MG63 (cell line): ENCODE measurements at regions not wholly inside any gene's neighbourhood (a gene's known extent, or its start where the extent isn't known, plus 50 kb on each side); places are given as distances from the start of the nearest gene placed in this dataset.
"Not testable (repeated sequence)": the region's sequence is repeated elsewhere in the genome, so short reads cannot be mapped to it uniquely, and the experiment has no call there.

Experiments used
- DNase-seq: peaks from one replicate; pipeline ENCODE4 v3.0.0-alpha.2; 2020
- H3K27me3 ChIP-seq: fragments of 250-450 bp; sonication (Bioruptor Pico); 2 replicates; pipeline ENCODE4 v1.5.1; 2020; ENCODE audit warnings: mild to moderate bottlenecking, moderate library complexity
- H3K36me3 ChIP-seq: fragments of 250-450 bp; sonication (Bioruptor Pico); 2 replicates; pipeline ENCODE4 v1.5.1; 2020; ENCODE audit warnings: mild to moderate bottlenecking, moderate library complexity
- H3K4me3 ChIP-seq: fragments of 250-450 bp; sonication (Bioruptor Pico); 2 replicates; pipeline ENCODE4 v1.5.1; 2020; ENCODE audit warnings: mild to moderate bottlenecking, moderate library complexity
- H3K9me3 ChIP-seq: fragments of 250-450 bp; sonication (Bioruptor Pico); 2 replicates; pipeline ENCODE4 v1.5.1; 2020; ENCODE audit warnings: mild to moderate bottlenecking, moderate library complexity

DNA sequence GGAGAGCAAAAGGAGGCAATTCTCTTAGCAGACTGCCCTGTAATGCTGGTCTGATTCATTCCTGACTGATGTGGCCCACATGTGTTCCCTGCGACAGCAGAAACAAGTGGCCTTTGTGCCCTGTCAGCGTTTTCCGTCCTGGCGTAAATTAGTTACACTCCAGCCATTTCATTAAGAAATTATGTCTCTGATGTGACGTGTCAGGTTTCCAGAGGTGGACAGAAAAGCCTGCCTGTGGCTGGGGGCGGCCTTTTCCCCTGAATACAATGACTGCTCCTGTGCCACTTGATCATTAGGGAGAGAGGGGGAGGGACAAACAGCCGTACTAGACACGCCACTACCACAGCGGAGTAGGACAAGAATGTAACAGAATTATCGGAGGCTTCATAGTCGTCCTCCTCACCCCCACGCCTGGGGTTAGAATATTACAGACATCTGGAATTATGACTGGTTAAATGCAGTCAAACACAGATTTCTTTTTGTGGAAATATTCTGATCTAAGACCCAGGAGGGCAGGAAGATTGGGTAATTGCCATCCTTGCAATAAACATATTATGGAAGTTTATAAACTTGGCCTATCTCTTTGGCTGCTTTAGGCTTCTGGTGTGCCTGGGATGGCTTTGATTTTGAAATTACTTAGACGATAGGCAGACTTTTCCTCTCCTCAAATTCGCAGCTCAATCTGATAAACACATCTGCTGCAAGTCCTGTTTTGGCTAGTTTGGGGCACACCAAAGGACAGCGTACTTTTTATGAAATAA lies 146.2 kb upstream of the BCOR start:
- Histone ChIP-seq H3K9me3 (no peaks in the 10 kb centered on the region), H3K36me3 (no peaks in the 10 kb centered on the region), H3K4me3 (no peak overlapping the region), H3K27me3 (no peaks in the 10 kb centered on the region)
- no peak for DNase-seq

- no peaks in the 10 kb centered on the region for H3K9me3 ChIP-seq
- H3K4me3 ChIP-seq, result no peak overlapping the region
- no peak for DNase-seq
- H3K36me3 ChIP-seq, result no peaks in the 10 kb centered on the region
- no peaks in the 10 kb centered on the region for H3K27me3 ChIP-seq
Observed at GRCh38 chrX:40240844-40241243, 143.1 kb upstream of the BCOR start.

DNA sequence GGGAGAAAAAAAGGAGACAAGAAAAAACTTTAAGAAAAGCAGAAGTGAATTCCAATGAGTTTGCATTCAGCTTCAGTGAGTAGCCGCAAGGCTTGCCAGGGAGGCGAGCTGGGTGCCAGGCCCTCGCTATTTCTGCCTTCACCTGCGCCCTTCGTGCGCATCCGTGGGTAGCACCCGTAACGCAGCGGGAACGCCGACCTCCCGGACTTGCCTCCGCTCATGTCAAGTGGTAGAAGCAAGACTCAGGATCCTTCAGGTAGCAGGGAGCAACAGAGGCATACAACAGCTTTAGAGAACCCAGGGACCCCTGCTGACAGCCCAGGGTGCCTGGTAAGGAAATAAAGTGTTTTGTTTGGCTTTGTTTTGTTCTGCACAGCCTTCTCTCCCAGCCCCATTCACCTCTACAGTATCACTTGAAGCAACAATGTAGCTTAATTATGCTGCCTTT lies 140.0 kb upstream of the BCOR start:
- no peak for DNase-seq
- Histone ChIP-seq H3K9me3 (no peaks in the 10 kb centered on the region), H3K4me3 (no peak overlapping the region)

GRCh38 chrX:40230646-40231045 lies 132.9 kb upstream of the BCOR start:
- Histone ChIP-seq H3K9me3 (no peaks in the 10 kb centered on the region), H3K36me3 (no peaks in the 10 kb centered on the region), H3K4me3 (no peak overlapping the region), H3K27me3 (no peaks in the 10 kb centered on the region)
- no peak for DNase-seq

More for the DNA sequence above, 140.0 kb upstream of the BCOR start:
- H3K36me3 ChIP-seq, result no peaks in the 10 kb centered on the region
- no peaks in the 10 kb centered on the region for H3K27me3 ChIP-seq

DNA sequence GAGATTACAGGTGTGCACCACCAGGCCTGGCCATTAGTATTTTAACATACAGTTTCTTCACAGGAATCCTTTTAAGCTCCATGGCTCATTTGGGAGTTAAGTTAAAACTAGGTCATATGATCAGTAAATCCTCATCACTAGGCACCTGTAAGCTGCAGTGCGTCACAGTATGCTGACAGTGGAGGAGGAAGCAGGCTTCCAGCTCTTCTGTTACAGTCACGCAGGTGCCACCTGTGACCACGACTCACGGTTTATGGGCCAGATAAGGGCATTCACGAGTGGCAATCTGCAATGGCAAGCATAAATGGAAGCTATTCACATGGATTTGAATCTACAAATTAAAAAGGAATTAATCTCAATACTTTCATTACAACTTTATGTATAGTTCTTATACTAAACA lies 129.4 kb upstream of the BCOR start:
- no peak overlapping the region for H3K4me3 ChIP-seq
- no peaks in the 10 kb centered on the region for H3K36me3 ChIP-seq
- DNase-seq, result no peak
- H3K9me3 ChIP-seq, result no peaks in the 10 kb centered on the region
- H3K27me3 ChIP-seq, result no peaks in the 10 kb centered on the region

GRCh38 chrX:40224658-40225057 lies 126.9 kb upstream of the BCOR start:
- Histone ChIP-seq H3K36me3 (no peaks in the 10 kb centered on the region), H3K27me3 (no peaks in the 10 kb centered on the region), H3K4me3 (no peak overlapping the region), H3K9me3 (no peaks in the 10 kb centered on the region)
- no peak for DNase-seq

- H3K4me3 ChIP-seq, H3K27me3 ChIP-seq, H3K36me3 ChIP-seq, DNase-seq, H3K9me3 ChIP-seq: not testable (repeated sequence)
Observed at GRCh38 chrX:40222612-40223011, 124.9 kb upstream of the BCOR start.

- DNase-seq, result no peak
- Histone ChIP-seq H3K36me3 (no peaks in the 10 kb centered on the region), H3K9me3 (no peaks in the 10 kb centered on the region), H3K4me3 (no peak overlapping the region), H3K27me3 (no peaks in the 10 kb centered on the region)
Observed at GRCh38 chrX:40213092-40213491, 115.3 kb upstream of the BCOR start.

DNA sequence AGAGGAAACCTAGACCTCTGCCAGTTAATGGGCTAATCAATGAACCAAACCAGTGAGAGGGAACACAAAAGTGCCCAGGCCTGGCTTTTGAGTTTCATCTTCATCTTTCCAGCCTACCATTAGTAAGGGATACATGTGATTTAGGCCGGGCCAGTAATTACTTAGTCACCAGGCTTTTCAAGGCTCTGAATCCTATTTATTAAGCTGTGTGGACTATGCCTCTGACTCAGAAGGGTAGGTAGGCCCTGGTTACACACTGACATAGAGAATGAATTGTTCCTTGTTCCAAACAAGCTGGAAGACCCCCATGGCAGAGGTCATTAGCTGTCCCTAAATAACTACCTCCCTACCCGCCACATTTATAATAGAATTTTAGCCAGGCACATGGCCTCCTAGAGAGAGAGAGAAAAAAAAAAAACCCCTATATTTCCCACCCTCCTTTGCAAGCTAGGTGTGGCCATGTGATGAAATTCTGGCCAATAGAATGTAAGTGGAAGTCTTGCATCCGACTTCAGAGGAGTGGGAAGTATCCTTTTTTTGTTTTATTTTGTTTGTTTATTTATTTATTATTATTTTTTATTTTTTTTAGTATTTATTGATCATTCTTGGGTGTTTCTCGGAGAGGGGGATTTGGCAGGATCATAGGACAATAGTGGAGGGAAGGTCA lies 112.3 kb upstream of the BCOR start:
- Histone ChIP-seq H3K27me3 (no peaks in the 10 kb centered on the region), H3K9me3 (no peaks in the 10 kb centered on the region), H3K4me3 (no peak overlapping the region), H3K36me3 (no peaks in the 10 kb centered on the region)
- DNase-seq, result peak; percentile 9

GRCh38 chrX:40207626-40208025 lies 109.9 kb upstream of the BCOR start:
- Histone ChIP-seq H3K4me3 (no peak overlapping the region), H3K36me3 (no peaks in the 10 kb centered on the region), H3K9me3 (no peaks in the 10 kb centered on the region), H3K27me3 (no peaks in the 10 kb centered on the region)
- peak; percentile 60 for DNase-seq

GRCh38 chrX:40205471-40205870 lies 107.7 kb upstream of the BCOR start:
- DNase-seq, result no peak
- no peaks in the 10 kb centered on the region for H3K36me3 ChIP-seq
- H3K4me3 ChIP-seq, result no peak overlapping the region
- no peaks in the 10 kb centered on the region for H3K9me3 ChIP-seq
- no peaks in the 10 kb centered on the region for H3K27me3 ChIP-seq

GRCh38 chrX:40202456-40202855 lies 104.7 kb upstream of the BCOR start:
- H3K27me3 ChIP-seq, result no peaks in the 10 kb centered on the region
- no peak overlapping the region for H3K4me3 ChIP-seq
- DNase-seq, result no peak
- no peaks in the 10 kb centered on the region for H3K36me3 ChIP-seq
- H3K9me3 ChIP-seq, result no peaks in the 10 kb centered on the region

- no peaks in the 10 kb centered on the region for H3K36me3 ChIP-seq
- H3K4me3 ChIP-seq, result no peak overlapping the region
- H3K9me3 ChIP-seq, result no peaks in the 10 kb centered on the region
- no peaks in the 10 kb centered on the region for H3K27me3 ChIP-seq
- no peak for DNase-seq
Observed at GRCh38 chrX:40201329-40201885, 103.6 kb upstream of the BCOR start.

GRCh38 chrX:40199704-40200103 lies 101.9 kb upstream of the BCOR start:
- H3K27me3 ChIP-seq, result no peaks in the 10 kb centered on the region
- no peak for DNase-seq
- H3K4me3 ChIP-seq, result no peak overlapping the region
- H3K36me3 ChIP-seq, result no peaks in the 10 kb centered on the region
- no peaks in the 10 kb centered on the region for H3K9me3 ChIP-seq

DNA sequence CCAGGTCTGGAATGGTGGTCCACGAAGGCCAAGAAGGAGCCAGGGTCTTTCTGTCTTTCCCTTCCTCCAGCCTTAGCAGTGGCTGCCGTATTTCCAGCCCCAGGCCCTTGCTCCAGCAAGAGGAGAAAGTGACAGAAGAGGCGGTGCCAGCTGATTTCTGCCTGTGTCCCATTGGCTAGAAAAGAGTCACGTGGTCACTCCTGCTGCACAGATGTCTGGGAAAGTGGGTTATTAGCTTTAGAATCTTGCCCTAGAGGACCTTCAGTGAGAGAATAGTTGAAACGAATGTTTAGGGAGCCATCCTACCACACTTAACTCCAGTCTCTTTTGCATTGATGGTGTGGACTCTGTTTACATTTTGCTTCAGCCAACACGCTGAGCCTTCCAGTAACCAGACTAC lies 99.3 kb upstream of the BCOR start:
- Histone ChIP-seq H3K4me3 (no peak overlapping the region), H3K9me3 (no peaks in the 10 kb centered on the region), H3K36me3 (no peaks in the 10 kb centered on the region), H3K27me3 (no peaks in the 10 kb centered on the region)
- no peak for DNase-seq

DNA sequence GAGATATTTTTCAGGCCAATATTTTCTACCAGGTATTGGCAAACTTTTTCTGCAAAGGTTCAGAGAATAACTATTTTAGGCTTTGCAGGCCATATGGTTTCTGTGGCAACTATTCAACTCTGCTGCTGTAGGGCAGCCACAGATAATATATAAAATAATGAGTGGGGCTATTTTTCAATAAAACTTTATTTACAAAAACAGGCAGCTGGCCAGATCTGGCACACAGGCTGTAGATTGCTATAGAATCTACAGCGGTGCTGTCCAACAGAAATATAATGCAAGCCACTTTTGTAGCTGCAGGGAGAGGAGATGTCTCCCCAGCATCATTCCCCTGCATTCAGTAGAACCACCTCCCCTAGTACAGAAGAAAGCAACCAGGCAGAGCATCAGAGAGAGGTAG lies 97.6 kb upstream of the BCOR start:
- H3K9me3 ChIP-seq, result no peaks in the 10 kb centered on the region
- no peak overlapping the region for H3K4me3 ChIP-seq
- DNase-seq, result no peak
- H3K36me3 ChIP-seq, result no peaks in the 10 kb centered on the region
- H3K27me3 ChIP-seq, result no peaks in the 10 kb centered on the region

DNA sequence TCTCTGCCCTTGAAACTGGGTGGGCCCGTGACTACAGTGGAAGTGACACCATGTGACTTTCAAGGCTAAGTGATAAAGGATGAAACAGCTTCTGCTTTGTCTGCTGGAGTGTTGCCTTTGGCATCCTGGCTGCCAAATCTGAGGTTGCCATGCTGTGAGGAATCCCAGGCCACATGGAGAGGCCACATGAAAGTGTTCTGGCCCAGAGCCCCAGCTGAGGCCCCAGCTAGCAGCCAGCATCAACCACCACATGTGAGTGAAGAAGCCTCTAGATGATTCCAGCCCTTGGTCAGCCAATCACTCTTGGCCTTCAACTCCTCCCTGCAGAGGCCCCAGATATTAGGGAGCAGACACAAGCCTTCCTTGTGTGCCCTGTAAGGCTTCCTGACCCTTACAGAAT lies 94.4 kb upstream of the BCOR start:
- Histone ChIP-seq H3K9me3 (no peaks in the 10 kb centered on the region), H3K4me3 (no peak overlapping the region), H3K27me3 (no peaks in the 10 kb centered on the region), H3K36me3 (no peaks in the 10 kb centered on the region)
- no peak for DNase-seq

- DNase-seq, result no peak
- Histone ChIP-seq H3K9me3 (no peaks in the 10 kb centered on the region), H3K4me3 (no peak overlapping the region), H3K36me3 (no peaks in the 10 kb centered on the region), H3K27me3 (no peaks in the 10 kb centered on the region)
Observed at GRCh38 chrX:40189637-40190036, 91.9 kb upstream of the BCOR start.
